Mucosa of gallbladder (tissue), 1 donor: ENCODE measurements at regions not wholly inside any gene's neighbourhood (a gene's known extent, or its start where the extent isn't known, plus 50 kb on each side); places are given as distances from the start of the nearest gene placed in this dataset.

Source experiments
- DNase-seq: peaks from one replicate; pipeline ENCODE4 v3.0.0-alpha.2; 2020; ENCODE audit warnings: low spot score
- donor health status: DM: no; HTN: no; CAD: no.

DNA sequence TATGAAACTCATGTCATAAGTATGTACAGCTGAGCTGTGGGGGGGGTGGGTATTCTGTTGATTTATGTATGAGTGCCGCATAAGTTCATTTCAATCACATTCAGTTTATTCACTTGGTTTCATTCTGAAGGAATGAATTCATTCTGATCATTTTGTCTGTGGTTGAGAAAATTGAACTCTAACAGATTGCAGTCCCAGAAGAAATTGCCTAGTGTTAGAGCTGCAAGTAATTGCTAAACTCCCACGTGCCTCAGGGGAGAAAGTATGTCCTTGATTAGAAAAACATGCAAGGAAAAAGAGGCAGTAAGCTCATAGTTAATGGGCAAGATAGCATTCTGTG lies 442.4 kb upstream of the MGAT4C start:
- DNase-seq, result no peak

GRCh38 chr12:86697916-86698640 lies 441.9 kb upstream of the MGAT4C start:
- DNase-seq, result no peak

GRCh38 chr12:86683568-86684304 lies 427.5 kb upstream of the MGAT4C start:
- DNase-seq, result no peak

- DNase-seq, result no peak
Measured at GRCh38 chr12:86681060-86681459, 424.9 kb upstream of the MGAT4C start.

GRCh38 chr12:86675197-86675596 lies 419.0 kb upstream of the MGAT4C start:
- no peak for DNase-seq

DNA sequence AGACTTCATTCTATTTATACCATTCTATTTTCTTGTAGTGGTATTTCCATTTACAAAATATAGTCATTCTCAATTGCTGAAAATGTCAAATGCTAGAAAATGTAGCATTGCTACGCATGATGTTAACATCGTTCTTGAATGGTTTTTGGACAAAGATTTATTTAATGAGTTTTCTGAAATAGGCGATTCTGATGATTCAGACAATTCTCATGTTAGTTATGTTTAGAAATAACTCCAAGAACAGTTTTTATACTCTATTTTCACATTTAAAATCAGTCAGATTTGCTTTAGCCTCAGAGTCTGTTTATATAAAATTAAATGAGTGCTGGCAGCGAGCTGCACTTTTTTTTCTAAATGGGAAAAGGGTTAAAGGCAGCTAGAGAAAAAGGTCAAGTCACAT lies 414.8 kb upstream of the MGAT4C start:
- DNase-seq, result no peak

DNA sequence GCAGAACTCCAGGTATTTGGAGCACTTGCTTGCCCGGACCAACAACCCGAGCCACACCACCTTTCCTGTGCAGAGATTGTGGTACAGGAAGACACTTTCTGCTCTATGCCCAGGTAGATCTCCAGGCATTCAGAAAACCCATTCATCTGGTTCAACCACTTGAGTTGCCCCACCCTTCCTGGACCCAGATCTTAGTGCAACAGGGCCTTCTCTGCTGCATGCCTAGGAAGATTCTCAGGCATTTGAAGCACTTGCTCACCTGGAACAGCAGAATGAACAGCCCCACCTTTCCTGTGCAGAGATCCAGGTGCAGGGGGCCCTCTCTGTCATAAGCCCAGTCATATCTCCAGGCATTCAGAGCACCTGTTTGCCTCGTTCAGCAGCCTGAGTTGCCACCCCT lies 412.8 kb upstream of the MGAT4C start:
- no peak for DNase-seq

DNA sequence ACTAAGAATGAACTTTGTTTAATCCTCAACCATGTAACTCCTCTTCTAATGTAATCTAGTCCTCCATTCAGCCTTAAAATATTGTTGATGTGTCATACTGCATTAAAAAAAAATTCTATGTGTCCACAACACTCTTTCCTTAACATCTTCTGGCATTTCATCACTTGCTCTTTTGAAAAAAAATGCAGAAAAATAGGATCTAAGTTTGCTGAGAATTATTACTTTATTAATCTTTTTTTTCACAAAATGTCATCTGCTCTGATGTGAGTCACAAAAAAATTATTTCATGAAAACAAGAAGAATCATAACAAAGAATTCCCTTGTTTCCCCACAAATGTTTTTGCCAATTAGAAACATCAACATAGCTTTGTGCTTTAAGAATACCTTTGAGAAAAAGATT lies 410.1 kb upstream of the MGAT4C start:
- no peak for DNase-seq

DNA sequence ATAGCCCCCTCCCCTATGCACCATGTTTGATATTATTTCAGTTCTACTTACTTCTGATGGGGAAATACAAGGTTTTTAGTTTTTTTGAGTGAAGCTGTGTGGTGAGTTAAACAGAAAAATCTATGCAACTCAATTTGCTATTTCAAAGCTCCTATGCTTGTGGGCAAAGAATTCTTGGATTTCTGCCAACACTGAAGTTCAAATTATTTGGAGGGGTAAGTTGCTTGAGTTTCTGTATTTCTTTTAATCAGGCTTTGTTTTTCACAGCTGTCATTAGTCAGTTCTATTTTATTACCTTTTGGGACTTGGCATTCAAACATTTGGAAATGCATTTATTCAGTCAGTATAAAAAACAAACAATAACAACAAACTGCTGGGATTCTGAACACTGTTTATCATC lies 407.5 kb upstream of the MGAT4C start:
- no peak for DNase-seq

DNA sequence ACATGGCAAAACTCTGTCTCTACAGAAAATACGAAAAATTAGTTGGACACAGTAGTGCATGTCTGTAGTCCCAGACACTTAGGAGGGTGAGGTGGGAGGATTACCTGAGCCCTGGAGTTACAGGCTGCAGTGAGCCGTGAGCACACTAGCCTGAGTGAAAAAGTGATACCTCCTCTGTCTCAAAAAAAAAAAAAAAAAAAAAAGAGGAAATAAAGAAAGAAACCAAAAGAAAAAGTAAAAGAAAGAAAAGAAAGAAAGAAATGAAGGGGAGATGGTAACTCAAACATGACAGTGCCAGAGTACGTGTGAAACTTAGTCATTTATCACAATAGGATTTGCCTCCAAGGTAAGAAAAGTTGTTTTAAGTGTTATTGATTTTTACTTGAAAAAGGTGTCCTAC lies 407.0 kb upstream of the MGAT4C start:
- no peak for DNase-seq

DNA sequence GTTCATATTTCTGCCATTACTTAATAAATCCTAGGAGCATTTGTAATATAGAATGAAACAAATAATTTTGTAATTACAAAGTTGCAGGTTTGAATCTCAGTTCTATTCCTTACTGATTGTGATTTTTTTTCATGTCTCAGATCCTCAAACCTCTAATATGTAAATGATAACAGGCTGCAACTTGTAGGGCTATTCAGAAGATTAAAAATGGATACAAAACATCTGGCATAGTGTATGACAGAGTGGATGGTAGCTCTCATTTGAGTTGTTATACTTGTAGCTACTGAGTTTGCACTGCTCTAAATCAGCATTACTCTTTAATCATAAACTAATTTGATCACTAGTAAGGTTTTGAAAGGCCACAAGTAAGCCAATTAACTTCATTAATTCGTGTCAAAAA lies 406.3 kb upstream of the MGAT4C start:
- no peak for DNase-seq

- no peak for DNase-seq
Measured at GRCh38 chr12:86660488-86661147, 404.4 kb upstream of the MGAT4C start.

DNA sequence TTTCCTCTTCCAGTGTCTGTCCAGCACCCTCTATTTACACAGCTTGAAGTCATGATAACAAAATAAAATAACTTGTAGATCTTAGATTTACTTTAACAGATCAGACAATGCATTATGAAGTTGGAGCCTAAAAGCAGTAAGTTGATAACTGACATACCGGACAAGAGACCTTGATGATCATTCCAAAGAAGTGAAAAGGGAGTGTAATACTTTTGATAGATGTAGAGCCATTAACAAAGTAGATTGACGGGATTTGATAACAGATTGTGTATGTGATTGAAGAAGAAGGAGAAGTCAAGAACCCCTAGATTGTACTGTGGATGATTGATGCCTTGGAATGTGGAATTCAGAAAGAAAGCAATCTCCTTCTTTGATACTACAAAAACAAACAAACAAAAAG lies 403.8 kb upstream of the MGAT4C start:
- no peak for DNase-seq

DNA sequence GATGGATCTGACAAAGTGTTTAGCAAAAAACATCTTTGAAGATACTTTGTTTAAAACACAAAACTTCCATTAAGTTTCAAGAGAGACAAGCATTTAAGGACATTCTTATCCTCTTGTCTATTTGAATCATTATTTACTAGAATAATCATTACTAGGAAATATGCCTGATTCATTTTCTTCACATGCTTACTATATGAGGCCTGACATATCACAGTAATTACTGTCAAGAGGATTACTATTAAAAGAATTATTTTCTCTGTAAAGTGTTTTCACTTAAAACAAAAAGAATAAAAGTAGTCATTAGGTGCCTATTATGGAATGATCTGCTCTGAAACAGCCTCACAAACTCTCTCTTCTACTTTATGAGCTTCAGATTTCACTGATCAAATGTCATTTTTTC lies 402.1 kb upstream of the MGAT4C start:
- no peak for DNase-seq

GRCh38 chr12:86647800-86648199 lies 391.6 kb upstream of the MGAT4C start:
- no peak for DNase-seq

DNA sequence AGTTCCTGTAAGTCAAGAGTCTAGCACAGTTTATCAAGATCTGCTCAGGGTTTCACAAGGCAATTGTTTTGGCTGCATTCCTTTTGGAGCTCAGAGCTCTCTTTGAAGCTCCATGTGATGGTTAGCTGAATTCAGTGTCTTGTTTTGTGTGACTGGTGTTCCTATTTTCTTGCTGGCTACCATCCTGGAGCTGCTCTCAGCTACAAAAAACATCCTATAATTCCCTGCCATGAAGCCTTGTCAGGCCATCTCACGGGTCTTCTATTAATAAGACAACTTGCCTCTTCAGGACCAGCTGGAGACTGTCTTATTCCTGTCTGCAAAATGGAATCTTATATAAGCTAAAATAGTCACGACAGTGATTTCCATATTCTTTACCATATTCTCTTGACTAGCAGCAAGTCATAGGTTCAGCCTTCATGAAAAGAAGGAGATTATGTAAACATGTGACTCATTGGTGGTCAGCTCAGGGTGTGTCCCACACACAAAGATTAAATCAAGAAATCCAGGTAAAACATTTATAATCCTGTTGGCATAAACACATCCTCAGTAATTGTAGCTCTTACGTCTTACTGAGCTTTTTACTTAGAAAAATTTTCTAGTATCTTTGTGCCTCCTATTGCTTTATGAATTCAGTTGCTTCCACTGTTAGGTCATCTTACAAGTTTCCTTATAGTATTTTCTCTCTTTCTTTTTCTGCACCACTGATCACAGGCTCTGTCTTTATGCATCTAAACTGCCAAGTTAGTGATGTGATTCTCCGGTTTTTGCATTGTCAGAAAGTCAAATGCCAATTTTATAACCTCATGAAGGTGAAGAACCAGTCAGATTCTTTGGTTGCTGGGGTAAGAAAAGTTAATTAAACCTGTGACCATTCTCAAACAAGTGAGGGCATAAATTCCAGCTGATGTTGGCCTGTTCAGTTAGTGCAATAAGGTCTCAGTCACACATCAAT lies 378.5 kb upstream of the MGAT4C start:
- no peak for DNase-seq

- no peak for DNase-seq
Measured at GRCh38 chr12:86627001-86627400, 370.8 kb upstream of the MGAT4C start.

DNA sequence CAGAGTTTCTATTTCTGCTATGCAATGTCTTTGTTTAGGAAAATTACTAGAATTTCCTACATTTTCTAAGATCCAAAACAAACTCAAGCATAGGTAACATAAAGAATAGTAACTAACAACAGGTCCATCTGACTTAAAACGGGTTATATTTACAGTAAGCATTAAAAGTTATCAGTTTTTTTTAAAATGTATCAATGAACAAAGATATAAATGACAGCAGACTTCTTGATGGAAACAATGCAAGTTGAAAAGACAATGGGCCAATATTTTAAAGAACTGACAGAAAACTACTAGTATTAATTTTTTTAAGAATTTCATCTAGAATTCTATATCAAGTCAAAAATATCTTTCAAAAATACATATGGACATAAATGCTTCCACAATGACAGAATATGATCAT lies 367.1 kb upstream of the MGAT4C start:
- no peak for DNase-seq

GRCh38 chr12:86621957-86622356 lies 365.8 kb upstream of the MGAT4C start:
- DNase-seq, result no peak

DNA sequence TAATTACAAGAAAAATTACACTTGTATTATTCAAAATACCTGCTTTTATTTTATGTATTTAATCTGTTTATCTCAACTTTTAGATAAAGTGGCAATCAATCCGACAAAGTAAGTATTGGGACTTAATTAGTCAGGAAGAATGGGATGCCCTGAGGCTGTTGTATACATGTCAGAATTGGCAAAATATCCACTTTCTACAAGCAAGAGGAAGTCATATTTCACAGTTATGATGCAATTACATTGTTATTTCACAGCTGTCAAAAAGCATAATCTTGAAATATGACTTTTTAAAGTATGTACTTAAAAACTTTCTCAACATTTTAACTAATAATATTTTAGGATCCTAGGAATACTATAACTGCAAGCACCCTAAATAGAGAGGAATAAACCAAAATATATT lies 357.1 kb upstream of the MGAT4C start:
- no peak for DNase-seq

DNA sequence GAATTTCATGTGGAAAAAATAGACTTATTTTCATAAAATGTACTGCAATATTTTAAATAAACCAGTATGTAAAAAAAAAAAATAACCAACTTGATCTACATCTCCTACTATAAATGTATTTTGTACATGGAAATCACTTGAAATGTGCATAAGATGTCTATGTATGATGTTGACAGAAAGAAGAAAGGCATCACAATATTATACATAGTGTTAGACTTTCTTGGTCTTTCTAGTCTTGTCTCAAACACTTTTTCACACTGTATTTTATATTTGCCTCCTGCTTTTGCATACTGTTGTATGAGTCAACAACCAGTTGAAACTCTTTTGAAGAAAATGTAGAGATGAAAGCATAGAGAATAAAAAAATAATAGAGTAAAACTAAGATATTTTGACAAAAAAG lies 352.4 kb upstream of the MGAT4C start:
- no peak for DNase-seq
